ENCODE measurements at regions not wholly inside any gene's neighbourhood (a gene's known extent, or its start where the extent isn't known, plus 50 kb on each side); places are given as distances from the start of the nearest gene placed in this dataset.

- ATAC-seq (no peak), DNase-seq (ENCODE audit: low spot score) (no peak)
- Mint-ChIP-seq H3K36me3 (no peaks in the 10 kb centered on the region), H3K27me3 (ENCODE audit: low read depth) (no peaks in the 10 kb centered on the region), H3K9me3 (no peaks in the 10 kb centered on the region), H3K27ac (no peak overlapping the region), H3K4me1 (no peaks in the 10 kb centered on the region), H3K4me3 (no peak overlapping the region)
- POLR2A ChIA-PET = no interaction called here
- CTCF ChIA-PET = interaction anchor here (1.6 kb wide), 1 partner anchor 177 kb away, joined by 3 read pairs; no protein-coding TSS in a partner anchor
- TF ChIP-seq FOXK1 (CRISPR knock-in tag; IDR thresholded peaks at IDR 0.05) (no peak), ZNF219 (CRISPR knock-in tag; IDR thresholded peaks at IDR 0.05; ENCODE audit: borderline replicate concordance) (no peak), EMX1 (CRISPR knock-in tag; IDR thresholded peaks at IDR 0.05) (no peak), ERG (CRISPR knock-in tag; IDR thresholded peaks at IDR 0.05) (no peak), RORB (CRISPR knock-in tag; IDR thresholded peaks at IDR 0.05) (no peak), IRF1 (CRISPR knock-in tag; IDR thresholded peaks at IDR 0.05) (no peak), FOXJ3 (CRISPR knock-in tag; IDR thresholded peaks at IDR 0.05; ENCODE audit: borderline replicate concordance) (no peak)
- TF ChIP-seq, protein P1, sequence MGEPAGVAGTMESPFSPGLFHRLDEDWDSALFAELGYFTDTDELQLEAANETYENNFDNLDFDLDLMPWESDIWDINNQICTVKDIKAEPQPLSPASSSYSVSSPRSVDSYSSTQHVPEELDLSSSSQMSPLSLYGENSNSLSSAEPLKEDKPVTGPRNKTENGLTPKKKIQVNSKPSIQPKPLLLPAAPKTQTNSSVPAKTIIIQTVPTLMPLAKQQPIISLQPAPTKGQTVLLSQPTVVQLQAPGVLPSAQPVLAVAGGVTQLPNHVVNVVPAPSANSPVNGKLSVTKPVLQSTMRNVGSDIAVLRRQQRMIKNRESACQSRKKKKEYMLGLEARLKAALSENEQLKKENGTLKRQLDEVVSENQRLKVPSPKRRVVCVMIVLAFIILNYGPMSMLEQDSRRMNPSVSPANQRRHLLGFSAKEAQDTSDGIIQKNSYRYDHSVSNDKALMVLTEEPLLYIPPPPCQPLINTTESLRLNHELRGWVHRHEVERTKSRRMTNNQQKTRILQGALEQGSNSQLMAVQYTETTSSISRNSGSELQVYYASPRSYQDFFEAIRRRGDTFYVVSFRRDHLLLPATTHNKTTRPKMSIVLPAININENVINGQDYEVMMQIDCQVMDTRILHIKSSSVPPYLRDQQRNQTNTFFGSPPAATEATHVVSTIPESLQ (CRISPR knock-in tag; IDR thresholded peaks at IDR 0.05) = no peak
- TF ChIP-seq, protein P2, sequence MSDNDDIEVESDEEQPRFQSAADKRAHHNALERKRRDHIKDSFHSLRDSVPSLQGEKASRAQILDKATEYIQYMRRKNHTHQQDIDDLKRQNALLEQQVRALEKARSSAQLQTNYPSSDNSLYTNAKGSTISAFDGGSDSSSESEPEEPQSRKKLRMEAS (CRISPR knock-in tag; IDR thresholded peaks at IDR 0.05) = no peak
These were observed 97.2 kb upstream of the RIPOR2 start for GRCh38 chr6:25032934-25033333.

DNA sequence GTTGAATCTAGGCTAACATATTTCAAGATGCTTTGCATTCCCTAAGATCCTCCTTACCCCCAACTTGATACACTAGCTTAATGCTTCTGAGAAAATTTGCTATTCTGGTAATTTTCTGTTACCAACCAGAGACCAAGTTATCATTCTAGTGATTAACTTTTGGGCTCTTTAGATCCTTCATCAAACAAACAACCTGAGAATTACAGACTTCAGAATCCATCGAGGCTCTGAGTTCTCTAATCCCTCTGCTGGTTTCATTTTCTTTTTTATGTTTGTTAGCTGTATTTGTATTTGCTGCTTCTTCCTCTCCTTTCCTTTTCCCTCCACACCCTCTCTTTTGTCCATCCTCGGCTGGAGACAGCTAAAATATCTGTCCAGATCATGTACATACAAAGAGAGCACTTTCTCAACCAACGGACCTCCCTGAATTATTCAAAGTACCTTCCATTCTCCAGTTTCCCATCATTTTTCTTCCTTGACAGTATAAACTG is 98.7 kb upstream of the RIPOR2 start:
- ATAC-seq (no peak), DNase-seq (ENCODE audit: low spot score) (no peak)
- CTCF ChIA-PET = interaction anchor here (1.6 kb wide), 1 partner anchor 17 kb away, joined by 4 read pairs; no protein-coding TSS in a partner anchor
- Mint-ChIP-seq H3K9me3 (peaks cover 5% of the 10 kb centered on the region; the same call in 1 of the 2 replicates), H3K36me3 (no peaks in the 10 kb centered on the region), H3K27me3 (ENCODE audit: low read depth) (no peaks in the 10 kb centered on the region), H3K27ac (no peak overlapping the region), H3K4me3 (no peak overlapping the region), H3K4me1 (no peaks in the 10 kb centered on the region)
- POLR2A ChIA-PET = no interaction called here
- TF ChIP-seq HMGA2 (CRISPR knock-in tag; IDR thresholded peaks at IDR 0.05) (no peak), USF1 (CRISPR knock-in tag; IDR thresholded peaks at IDR 0.05) (no peak), CREM (CRISPR knock-in tag; IDR thresholded peaks at IDR 0.05) (no peak), ZNF138 (CRISPR knock-in tag; conservative IDR thresholded peaks at IDR 0.05) (no peak), OVOL2 (CRISPR knock-in tag; IDR thresholded peaks at IDR 0.05; ENCODE audit: borderline replicate concordance) (no peak), ESRRA (CRISPR knock-in tag; IDR thresholded peaks at IDR 0.05; ENCODE audit: borderline replicate concordance) (no peak)
- TF ChIP-seq, protein P3, sequence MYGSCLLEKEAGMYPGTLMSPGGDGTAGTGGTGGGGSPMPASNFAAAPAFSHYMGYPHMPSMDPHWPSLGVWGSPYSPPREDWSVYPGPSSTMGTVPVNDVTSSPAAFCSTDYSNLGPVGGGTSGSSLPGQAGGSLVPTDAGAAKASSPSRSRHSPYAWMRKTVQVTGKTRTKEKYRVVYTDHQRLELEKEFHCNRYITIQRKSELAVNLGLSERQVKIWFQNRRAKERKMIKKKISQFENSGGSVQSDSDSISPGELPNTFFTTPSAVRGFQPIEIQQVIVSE (CRISPR knock-in tag; IDR thresholded peaks at IDR 0.05; ENCODE audit: borderline replicate concordance) = no peak
- TF ChIP-seq, protein P4, sequence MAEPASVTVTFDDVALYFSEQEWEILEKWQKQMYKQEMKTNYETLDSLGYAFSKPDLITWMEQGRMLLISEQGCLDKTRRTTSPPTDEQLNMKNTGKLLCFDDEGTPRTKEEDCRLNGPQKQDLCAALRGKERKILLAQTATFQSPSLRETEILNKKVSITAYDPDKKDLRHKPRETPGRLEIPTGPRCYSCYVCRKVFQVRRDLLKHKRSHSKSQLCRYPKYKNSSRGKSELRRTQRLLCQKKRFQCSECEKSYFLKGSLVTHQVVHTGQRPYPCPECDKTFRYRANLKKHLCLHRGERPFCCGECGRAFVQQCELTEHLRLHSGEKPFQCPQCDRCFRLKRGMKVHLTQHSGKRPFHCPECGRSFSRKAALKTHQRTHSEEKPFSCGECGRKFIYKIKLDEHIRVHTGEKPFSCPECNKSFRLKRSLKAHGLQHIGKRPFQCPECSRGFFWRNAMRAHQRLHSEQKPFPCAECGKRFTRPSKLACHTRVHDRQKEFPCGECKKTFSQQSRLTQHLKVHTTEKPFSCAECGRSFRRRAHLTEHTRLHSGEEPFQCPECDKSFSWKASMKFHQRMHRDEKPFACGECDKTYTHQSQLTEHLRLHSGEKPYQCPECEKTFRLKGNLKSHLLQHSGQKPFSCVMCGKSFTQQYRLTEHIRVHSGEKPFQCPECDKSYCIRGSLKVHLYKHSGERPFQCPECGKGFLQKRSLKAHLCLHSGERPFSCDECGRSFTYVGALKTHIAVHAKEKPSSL (CRISPR knock-in tag; conservative IDR thresholded peaks at IDR 0.05) = no peak
- TF ChIP-seq, protein P5, sequence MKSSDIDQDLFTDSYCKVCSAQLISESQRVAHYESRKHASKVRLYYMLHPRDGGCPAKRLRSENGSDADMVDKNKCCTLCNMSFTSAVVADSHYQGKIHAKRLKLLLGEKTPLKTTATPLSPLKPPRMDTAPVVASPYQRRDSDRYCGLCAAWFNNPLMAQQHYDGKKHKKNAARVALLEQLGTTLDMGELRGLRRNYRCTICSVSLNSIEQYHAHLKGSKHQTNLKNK (CRISPR knock-in tag; IDR thresholded peaks at IDR 0.05) = no peak
- TF ChIP-seq, protein P6, sequence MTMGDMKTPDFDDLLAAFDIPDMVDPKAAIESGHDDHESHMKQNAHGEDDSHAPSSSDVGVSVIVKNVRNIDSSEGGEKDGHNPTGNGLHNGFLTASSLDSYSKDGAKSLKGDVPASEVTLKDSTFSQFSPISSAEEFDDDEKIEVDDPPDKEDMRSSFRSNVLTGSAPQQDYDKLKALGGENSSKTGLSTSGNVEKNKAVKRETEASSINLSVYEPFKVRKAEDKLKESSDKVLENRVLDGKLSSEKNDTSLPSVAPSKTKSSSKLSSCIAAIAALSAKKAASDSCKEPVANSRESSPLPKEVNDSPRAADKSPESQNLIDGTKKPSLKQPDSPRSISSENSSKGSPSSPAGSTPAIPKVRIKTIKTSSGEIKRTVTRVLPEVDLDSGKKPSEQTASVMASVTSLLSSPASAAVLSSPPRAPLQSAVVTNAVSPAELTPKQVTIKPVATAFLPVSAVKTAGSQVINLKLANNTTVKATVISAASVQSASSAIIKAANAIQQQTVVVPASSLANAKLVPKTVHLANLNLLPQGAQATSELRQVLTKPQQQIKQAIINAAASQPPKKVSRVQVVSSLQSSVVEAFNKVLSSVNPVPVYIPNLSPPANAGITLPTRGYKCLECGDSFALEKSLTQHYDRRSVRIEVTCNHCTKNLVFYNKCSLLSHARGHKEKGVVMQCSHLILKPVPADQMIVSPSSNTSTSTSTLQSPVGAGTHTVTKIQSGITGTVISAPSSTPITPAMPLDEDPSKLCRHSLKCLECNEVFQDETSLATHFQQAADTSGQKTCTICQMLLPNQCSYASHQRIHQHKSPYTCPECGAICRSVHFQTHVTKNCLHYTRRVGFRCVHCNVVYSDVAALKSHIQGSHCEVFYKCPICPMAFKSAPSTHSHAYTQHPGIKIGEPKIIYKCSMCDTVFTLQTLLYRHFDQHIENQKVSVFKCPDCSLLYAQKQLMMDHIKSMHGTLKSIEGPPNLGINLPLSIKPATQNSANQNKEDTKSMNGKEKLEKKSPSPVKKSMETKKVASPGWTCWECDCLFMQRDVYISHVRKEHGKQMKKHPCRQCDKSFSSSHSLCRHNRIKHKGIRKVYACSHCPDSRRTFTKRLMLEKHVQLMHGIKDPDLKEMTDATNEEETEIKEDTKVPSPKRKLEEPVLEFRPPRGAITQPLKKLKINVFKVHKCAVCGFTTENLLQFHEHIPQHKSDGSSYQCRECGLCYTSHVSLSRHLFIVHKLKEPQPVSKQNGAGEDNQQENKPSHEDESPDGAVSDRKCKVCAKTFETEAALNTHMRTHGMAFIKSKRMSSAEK (CRISPR knock-in tag; IDR thresholded peaks at IDR 0.05; ENCODE audit: borderline replicate concordance) = no peak
- TF ChIP-seq, protein P7, sequence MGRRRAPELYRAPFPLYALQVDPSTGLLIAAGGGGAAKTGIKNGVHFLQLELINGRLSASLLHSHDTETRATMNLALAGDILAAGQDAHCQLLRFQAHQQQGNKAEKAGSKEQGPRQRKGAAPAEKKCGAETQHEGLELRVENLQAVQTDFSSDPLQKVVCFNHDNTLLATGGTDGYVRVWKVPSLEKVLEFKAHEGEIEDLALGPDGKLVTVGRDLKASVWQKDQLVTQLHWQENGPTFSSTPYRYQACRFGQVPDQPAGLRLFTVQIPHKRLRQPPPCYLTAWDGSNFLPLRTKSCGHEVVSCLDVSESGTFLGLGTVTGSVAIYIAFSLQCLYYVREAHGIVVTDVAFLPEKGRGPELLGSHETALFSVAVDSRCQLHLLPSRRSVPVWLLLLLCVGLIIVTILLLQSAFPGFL (CRISPR knock-in tag; IDR thresholded peaks at IDR 0.05; ENCODE audit: borderline replicate concordance) = no peak

Measured in WTC11 (cell line).